ENCODE measurements at regions not wholly inside any gene's neighbourhood (a gene's known extent, or its start where the extent isn't known, plus 50 kb on each side); places are given as distances from the start of the nearest gene placed in this dataset.
"Not testable (repeated sequence)": the region's sequence is repeated elsewhere in the genome, so short reads cannot be mapped to it uniquely, and the experiment has no call there.

DNA sequence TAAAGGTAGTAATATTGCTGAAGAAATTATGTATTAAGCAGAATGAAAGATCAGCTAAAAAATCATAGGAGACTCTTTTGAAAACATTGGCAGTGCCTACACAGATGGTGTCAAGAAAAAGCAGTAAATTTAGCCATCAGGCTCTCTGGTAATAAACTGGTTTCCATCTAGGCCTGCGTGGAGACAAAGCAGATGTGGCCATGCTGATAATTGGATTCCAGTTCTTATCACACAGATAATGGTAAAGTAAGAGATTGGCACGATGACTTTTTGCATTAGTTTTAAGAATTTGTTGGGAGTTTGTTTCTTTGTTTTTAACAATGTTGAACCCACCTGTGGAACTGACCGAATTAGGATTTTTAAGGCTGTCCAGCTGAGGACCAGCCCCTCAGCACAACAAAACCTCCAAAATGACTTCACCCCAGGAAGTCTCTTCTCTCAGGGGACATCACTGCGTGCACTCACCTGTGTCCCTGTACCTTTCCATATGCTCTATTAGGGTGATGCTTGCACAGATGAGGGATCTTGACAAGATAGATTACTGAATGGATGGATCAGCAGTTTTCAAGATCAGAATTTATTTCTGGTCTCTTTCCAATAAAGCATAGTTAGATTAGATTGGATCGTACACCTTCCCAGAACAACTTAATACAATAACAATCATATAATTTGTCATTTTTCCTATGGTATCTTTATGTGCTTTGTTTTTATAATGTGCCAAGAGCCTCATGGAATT lies 69.1 kb upstream of the DNAJC10 start:
- no peak for DNase-seq

DNA sequence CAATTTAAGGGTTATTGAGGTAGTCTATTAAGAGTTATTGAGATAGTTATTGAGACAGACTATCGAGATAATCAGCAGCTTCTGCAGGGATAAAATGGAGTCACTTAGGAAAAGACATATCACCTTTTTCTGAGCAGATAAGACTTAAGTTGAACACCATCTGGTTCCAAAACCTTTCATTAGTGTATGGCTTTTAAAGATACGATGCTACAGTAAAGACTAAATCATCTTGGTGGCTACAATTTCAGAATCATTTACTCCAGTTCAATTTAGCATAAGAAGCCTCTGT lies 68.6 kb upstream of the DNAJC10 start:
- DNase-seq, result no peak

DNA sequence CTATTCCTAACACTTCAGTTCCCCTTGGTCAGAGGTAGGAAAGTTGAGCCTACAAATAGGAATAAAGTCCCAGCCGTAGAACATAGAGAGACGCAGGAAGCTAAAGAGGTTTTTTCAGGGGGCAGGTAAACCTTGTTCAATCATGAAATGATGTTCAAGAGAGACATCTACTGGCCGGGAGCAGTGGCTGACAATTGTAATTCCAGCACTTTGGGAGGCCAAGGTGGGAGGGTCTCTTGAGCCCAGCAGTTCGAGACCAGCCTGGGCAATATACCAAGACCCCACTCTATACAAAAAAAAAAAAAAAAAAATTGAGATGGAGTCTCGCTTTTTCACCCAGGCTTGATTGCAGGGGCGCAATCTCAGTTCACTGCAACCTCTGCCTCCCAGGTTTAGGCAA lies 66.7 kb upstream of the DNAJC10 start:
- DNase-seq, result peak; percentile 35

DNA sequence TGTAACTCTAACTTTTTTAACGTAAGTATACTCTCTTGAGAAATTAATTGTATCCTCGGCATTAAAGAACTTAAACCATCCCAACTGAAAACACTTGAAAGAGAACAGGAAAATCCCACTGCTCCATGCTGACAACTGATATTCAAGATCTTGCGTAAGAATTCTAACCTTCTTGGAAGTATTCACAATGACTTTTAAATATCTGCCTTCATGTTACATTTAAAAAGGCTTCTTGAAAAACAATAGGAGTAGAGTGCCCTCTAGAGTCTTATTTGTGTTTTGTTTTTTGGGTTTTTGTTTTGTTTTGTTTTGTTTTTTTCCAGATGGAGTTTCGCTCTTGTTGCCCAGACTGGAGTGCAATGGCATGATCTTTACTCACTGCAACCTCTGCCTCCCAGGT lies 65.4 kb upstream of the DNAJC10 start:
- DNase-seq, result peak; percentile 30

DNA sequence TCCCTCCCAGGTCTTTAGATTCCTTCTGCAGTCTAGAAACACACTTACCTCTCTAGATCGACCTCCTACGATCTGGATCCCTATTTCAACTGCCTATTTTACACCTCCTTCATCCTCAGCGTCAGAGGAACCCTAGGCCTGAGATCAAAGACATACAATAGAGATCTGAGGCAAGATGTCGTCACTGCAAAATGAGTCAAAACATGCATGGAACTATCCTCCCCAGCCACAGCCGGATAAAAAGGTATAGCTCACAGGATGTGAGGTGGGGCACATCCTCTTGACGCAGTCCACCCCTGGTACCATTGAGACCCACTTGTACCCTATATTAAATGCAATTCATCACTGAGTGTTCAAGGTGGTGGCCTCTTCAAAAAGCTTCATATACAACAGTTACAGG lies 63.7 kb upstream of the DNAJC10 start:
- no peak for DNase-seq

DNA sequence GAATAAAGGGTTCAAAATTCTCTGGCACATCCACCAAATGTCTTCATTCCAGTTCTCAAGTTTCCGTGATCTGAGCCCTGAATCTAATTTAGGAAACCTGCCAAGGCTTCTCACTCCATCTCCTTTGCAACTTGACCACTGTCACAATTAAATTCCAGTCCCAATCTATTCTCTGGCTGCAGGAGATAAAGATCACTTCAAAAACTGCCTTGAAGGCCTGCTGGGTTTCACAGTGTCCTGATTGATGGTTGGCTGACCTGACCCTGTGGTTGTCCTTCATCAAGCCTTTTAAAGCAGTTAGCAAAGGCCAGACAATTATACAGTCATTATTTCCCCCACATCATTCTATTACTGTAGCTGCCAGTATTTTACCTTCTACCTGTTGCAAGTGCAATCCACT lies 60.3 kb upstream of the DNAJC10 start:
- no peak for DNase-seq

DNA sequence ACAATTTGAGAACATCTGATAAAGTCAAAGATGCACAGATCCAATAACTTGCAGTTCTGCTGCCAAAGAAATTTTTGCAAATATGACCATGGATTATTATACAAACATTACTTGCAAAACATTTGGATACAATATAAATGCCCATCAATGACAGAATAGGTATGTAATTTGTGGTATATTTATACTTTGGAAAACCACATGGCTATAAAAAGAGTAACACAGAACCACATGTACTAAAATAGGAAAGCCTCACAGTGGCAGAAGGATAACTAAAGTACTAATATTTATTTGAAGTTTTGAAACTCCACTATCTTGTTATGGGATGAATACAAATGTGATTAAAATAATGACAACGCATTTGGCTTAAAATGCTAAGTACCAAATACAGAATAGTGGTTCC lies 51.8 kb upstream of the DNAJC10 start:
- no peak for DNase-seq

DNA sequence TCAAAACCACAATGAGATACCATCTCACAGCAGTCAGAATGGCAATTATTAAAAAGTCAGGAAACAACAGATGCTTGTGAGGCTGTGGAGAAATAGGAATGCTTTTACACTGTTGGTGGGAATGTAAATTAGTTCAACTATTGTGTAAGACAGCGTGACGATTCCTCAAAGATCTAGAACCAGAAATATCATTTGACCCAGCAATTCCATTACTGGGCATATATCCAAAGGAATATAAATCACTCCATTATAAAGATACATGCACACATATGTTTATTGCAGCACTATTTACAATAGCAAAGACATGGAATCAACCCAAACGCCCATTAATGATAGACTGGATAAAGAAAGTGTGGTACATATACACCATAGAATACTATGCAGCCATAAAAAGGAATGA lies 50.6 kb upstream of the DNAJC10 start:
- DNase-seq, result not testable (repeated sequence)

All from NCI-H1436 treated with DMSO at 0.1 percent for 48 hours (cell line).